ENCODE measurements at regions not wholly inside any gene's neighbourhood (a gene's known extent, or its start where the extent isn't known, plus 50 kb on each side); places are given as distances from the start of the nearest gene placed in this dataset.

DNA sequence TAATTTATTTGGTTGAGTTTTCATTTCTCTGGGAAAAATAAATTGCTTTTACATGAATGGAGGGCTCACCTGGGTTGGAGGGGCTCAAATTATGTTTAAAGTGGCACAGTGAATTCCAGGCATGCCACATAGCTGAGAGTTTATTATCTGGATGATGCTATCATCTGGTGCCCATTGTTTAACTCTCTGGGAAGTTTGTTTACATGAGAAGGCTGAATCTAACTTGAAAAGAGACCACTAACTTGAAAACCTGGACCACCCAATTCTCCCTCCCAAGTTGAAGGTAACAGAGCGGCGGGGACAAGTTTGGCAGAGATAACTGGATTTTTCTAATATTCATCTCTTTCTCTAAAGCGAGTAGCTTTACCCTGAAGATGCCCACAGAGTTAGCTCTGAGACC, 321.5 kb upstream of the GHITM start:
- TF ChIP-seq POLR2AphosphoS5 (IDR thresholded peaks at IDR 0.05; ENCODE audit: insufficient read depth, low read depth, low read length) (no peak), FOS (IDR thresholded peaks at IDR 0.05; ENCODE audit: borderline replicate concordance, insufficient read depth, low read length) (no peak), POLR2A (IDR thresholded peaks at IDR 0.05; ENCODE audit: low read depth, low read length) (no peak), MAX (IDR thresholded peaks at IDR 0.05; ENCODE audit: insufficient read depth, insufficient read length) (no peak), EZH2 (IDR thresholded peaks at IDR 0.05; ENCODE audit: borderline replicate concordance, low read depth, low read length, severe bottlenecking) (no peak), MYC (IDR thresholded peaks at IDR 0.05; ENCODE audit: low read depth, low read length) (no peak)
- TF ChIP-seq, protein P1, sequence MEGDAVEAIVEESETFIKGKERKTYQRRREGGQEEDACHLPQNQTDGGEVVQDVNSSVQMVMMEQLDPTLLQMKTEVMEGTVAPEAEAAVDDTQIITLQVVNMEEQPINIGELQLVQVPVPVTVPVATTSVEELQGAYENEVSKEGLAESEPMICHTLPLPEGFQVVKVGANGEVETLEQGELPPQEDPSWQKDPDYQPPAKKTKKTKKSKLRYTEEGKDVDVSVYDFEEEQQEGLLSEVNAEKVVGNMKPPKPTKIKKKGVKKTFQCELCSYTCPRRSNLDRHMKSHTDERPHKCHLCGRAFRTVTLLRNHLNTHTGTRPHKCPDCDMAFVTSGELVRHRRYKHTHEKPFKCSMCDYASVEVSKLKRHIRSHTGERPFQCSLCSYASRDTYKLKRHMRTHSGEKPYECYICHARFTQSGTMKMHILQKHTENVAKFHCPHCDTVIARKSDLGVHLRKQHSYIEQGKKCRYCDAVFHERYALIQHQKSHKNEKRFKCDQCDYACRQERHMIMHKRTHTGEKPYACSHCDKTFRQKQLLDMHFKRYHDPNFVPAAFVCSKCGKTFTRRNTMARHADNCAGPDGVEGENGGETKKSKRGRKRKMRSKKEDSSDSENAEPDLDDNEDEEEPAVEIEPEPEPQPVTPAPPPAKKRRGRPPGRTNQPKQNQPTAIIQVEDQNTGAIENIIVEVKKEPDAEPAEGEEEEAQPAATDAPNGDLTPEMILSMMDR (IDR thresholded peaks at IDR 0.05; ENCODE audit: extremely low read depth in 1 of 2, insufficient read depth in 1 of 2, low read depth in 1 of 2, low read length in 2 of 2), result no peak

Measured in endothelial cell of umbilical vein (primary cell).